ENCODE measurements at regions not wholly inside any gene's neighbourhood (a gene's known extent, or its start where the extent isn't known, plus 50 kb on each side); places are given as distances from the start of the nearest gene placed in this dataset.

DNA sequence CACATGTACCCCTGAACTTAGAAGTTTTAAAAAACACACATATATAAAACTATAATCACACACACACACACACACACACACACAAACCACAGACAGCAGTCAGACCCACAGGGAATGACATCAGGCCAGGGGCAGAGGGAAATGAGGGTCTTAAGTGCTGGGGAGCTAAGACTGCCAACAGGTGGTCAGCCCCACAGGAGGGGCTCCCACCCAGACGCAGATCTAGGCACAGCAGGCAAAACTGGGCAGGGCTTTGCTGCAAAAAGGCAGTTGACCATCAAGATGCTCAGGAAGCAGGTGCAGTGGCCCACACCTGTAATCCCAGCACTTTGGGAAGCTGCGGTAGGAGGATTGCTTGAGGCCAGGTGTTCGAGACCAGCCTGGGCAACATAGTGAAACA, 121.0 kb upstream of the LSM14A start:
- CTCF ChIA-PET, result interaction anchor here (1.6 kb wide), 1 partner anchor 9 kb away, joined by 9 read pairs; no protein-coding TSS in a partner anchor
- POLR2A ChIA-PET, result no interaction called here
- Mint-ChIP-seq H3K27me3 (ENCODE audit: low read depth) (no peaks in the 10 kb centered on the region), H3K9me3 (peaks cover 4% of the 10 kb centered on the region; the same call in 1 of the 2 replicates), H3K4me3 (no peak overlapping the region), H3K27ac (no peak overlapping the region), H3K36me3 (no peaks in the 10 kb centered on the region), H3K4me1 (no peaks in the 10 kb centered on the region)
- TF ChIP-seq FOXP1 (CRISPR knock-in tag; IDR thresholded peaks at IDR 0.05; ENCODE audit: borderline replicate concordance), result no peak
- no peak for TF ChIP-seq TEAD4 (CRISPR knock-in tag; IDR thresholded peaks at IDR 0.05)
- TF ChIP-seq, protein P1, sequence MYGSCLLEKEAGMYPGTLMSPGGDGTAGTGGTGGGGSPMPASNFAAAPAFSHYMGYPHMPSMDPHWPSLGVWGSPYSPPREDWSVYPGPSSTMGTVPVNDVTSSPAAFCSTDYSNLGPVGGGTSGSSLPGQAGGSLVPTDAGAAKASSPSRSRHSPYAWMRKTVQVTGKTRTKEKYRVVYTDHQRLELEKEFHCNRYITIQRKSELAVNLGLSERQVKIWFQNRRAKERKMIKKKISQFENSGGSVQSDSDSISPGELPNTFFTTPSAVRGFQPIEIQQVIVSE (CRISPR knock-in tag; IDR thresholded peaks at IDR 0.05; ENCODE audit: borderline replicate concordance), result no peak
- no peak for TF ChIP-seq JAZF1 (CRISPR knock-in tag; IDR thresholded peaks at IDR 0.05)
- no peak for TF ChIP-seq GABPB1 (CRISPR knock-in tag; IDR thresholded peaks at IDR 0.05)
- TF ChIP-seq ZNF671 (CRISPR knock-in tag; IDR thresholded peaks at IDR 0.05), result no peak
- no peak for TF ChIP-seq ZNF281 (CRISPR knock-in tag; IDR thresholded peaks at IDR 0.05)
- no peak for TF ChIP-seq ESRRA (CRISPR knock-in tag; IDR thresholded peaks at IDR 0.05; ENCODE audit: borderline replicate concordance)
- no peak for TF ChIP-seq MYBL2 (CRISPR knock-in tag; IDR thresholded peaks at IDR 0.05)
- no peak for TF ChIP-seq CREM (CRISPR knock-in tag; IDR thresholded peaks at IDR 0.05)
- TF ChIP-seq ZBTB21 (CRISPR knock-in tag; IDR thresholded peaks at IDR 0.05; ENCODE audit: borderline replicate concordance), result no peak
- TF ChIP-seq PRRX2 (CRISPR knock-in tag; IDR thresholded peaks at IDR 0.05), result no peak
- no peak for TF ChIP-seq FOXP4 (CRISPR knock-in tag; IDR thresholded peaks at IDR 0.05)
- TF ChIP-seq USF1 (CRISPR knock-in tag; IDR thresholded peaks at IDR 0.05), result no peak
- no peak for TF ChIP-seq NR2C2 (CRISPR knock-in tag; IDR thresholded peaks at IDR 0.05)
- no peak for TF ChIP-seq NR1H2 (CRISPR knock-in tag; IDR thresholded peaks at IDR 0.05)
- TF ChIP-seq SOX15 (CRISPR knock-in tag; IDR thresholded peaks at IDR 0.05), result no peak
- TF ChIP-seq USF2 (CRISPR knock-in tag; IDR thresholded peaks at IDR 0.05), result no peak
- DNase-seq (ENCODE audit: low spot score) (no peak), ATAC-seq (no peak)

- ChIA-PET POLR2A (no interaction called here), CTCF (no interaction called here)
- Mint-ChIP-seq H3K4me3 (no peak overlapping the region), H3K27me3 (ENCODE audit: low read depth) (no peaks in the 10 kb centered on the region), H3K4me1 (no peaks in the 10 kb centered on the region), H3K27ac (no peak overlapping the region), H3K36me3 (no peaks in the 10 kb centered on the region), H3K9me3 (no peaks in the 10 kb centered on the region)
- ATAC-seq (no peak), DNase-seq (ENCODE audit: low spot score) (no peak)
- no peak for TF ChIP-seq SMAD4 (CRISPR knock-in tag; IDR thresholded peaks at IDR 0.05)
Measured at GRCh38 chr19:34057155-34057554, 115.1 kb upstream of the LSM14A start.
